ENCODE measurements at regions not wholly inside any gene's neighbourhood (a gene's known extent, or its start where the extent isn't known, plus 50 kb on each side); places are given as distances from the start of the nearest gene placed in this dataset.

DNA sequence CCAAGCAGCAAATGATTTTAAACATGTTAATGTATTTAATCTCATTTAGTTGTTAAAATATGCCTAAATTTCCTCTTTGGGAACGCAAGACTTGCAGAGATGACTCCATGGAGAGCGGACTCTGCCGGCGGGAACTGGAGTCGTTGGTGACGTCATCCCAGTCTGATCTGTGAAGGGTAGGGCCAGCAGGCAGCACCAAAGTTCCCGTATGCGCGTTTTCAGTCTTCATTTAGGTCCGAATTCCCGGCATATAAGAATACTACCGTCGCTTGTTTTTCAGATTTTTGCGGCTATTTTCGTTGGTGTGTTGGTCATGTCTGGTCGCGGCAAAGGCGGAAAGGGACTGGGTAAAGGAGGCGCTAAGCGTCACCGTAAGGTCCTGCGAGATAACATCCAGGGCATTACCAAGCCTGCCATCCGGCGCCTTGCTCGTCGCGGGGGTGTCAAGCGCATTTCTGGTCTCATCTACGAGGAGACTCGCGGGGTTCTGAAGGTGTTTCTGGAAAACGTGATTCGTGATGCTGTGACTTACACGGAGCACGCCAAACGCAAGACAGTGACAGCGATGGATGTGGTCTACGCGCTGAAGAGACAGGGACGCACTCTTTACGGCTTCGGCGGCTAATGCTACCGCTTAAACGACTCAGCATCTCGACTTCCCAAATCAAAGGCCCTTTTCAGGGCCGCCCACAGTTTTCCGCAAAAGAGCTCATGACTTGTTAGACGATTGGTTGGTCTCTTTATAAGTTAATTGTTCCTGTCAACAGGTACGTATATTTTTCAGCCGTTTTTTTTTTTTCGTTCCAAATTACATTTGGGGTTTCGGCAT, 117.3 kb downstream of the HFE start:
- peak overlapping the region; percentile 96 for H3K4me3 ChIP-seq (ENCODE audit: low read depth, low read length)
- TF ChIP-seq, protein P1, sequence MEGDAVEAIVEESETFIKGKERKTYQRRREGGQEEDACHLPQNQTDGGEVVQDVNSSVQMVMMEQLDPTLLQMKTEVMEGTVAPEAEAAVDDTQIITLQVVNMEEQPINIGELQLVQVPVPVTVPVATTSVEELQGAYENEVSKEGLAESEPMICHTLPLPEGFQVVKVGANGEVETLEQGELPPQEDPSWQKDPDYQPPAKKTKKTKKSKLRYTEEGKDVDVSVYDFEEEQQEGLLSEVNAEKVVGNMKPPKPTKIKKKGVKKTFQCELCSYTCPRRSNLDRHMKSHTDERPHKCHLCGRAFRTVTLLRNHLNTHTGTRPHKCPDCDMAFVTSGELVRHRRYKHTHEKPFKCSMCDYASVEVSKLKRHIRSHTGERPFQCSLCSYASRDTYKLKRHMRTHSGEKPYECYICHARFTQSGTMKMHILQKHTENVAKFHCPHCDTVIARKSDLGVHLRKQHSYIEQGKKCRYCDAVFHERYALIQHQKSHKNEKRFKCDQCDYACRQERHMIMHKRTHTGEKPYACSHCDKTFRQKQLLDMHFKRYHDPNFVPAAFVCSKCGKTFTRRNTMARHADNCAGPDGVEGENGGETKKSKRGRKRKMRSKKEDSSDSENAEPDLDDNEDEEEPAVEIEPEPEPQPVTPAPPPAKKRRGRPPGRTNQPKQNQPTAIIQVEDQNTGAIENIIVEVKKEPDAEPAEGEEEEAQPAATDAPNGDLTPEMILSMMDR (IDR thresholded peaks at IDR 0.05; ENCODE audit: low read depth, low read length) = no peak

DNA sequence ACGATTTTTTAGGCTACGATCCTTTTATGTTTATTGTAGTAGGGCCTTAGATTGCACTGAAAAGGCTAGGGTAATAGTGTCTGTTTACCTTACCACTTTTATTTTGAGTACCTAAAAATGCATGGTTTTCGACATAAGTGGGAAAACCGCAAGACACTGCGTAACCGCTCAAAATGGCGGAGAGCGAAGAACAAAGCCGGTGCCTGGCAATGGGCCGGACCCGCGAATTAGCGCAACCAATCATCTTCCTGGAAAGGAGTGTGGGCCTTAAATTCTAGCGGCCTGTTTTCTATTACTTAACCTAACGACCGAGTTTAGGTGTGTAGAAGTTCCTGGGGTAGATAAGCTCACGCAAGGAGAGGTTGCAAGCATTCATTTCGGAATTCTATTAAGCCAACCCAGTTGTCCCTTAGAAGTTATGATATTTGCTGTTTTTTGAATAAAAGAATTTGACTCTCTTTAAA, 118.0 kb downstream of the HFE start:
- TF ChIP-seq, protein P1 (IDR thresholded peaks at IDR 0.05; ENCODE audit: low read depth, low read length) = no peak
- peak overlapping the region; percentile 96 for H3K4me3 ChIP-seq (ENCODE audit: low read depth, low read length)

DNA sequence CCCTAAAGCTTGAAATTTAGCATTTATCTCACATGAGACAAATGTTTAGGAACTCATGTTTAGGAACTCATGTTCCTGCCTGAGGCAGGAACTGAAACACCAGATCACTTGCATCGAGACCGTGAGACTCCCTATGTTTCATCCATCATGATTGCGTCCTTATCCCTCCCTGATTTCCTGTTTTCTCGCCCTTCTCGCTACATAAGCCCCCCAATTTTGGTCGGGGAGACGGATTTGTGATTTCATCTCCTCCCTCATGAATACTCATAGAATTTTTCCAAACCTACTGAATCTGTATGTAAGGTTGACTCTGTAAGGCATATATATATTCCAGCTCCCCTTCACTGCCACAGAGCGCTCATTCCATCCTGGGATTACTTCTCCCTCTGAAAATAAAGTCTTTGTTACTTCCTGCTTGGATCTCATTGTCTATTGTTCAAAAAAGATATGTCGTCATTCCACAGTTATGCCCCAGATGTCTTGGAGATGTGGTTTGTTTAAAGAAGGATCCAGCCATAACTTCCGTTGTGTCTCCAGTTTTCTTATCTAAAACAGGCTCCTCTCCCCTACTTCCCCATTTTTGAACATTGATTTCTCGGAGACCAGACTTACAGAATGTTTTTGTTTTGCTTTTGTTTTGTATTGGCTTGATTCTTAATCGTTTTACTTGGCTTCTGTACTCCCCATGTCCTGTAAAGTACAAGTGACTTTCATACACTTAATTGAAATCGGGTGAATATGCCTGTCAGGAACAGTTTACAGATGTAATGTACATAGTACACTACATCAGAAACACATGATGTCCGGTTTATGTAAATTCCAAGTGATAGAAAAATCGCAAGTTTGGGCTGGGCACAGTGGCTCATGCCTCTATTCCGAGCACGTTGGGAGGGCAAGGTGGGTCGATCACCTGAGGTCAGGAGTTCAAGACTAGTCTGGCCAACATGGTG, 118.7 kb downstream of the HFE start:
- TF ChIP-seq, protein P1 (IDR thresholded peaks at IDR 0.05; ENCODE audit: low read depth, low read length) = no peak
- peak overlapping the region; percentile 96 for H3K4me3 ChIP-seq (ENCODE audit: low read depth, low read length)

DNA sequence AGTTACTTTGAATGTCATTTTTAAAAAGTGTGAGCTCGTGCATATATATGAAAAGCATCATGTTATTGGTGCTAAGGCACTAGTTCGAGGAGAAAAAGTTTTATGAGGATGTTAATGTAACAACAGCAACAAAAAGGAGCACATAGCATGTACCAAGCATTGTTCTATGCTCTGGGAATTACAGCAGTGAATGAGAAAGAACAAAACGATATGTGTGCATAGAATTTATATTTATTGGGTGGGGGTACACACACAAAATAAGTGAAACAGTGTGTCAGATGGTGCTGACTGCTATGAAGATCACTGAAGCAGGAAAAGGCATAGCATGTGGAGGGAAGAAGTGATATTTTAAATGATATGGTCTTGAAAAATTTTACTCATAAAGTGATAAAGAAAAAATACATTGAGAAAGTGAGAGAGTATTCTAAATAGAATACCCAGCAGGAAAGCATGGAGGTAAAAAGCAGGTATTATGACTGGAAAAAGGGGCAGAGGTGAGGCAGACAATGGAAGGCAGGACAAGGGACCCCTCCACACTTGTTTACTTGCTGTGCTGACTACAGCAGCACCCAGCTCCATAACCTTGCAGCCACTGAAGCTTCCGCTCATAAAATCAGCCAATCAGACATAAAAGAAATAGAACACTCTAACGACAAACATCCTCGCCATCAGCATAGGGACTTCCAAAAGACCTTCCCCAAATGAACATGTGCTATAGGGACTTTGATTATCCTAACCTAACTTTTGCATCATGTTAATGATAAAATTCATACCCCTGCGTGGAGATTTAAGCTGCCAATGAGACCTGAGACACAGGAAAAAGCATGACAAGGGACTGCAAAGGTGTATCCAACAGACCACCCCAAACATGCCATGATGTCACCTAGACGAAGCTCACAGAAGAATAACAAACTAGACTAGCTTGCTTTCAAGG, 119.9 kb downstream of the HFE start:
- peak overlapping the region; percentile 96 for H3K4me3 ChIP-seq (ENCODE audit: low read depth, low read length)

DNA sequence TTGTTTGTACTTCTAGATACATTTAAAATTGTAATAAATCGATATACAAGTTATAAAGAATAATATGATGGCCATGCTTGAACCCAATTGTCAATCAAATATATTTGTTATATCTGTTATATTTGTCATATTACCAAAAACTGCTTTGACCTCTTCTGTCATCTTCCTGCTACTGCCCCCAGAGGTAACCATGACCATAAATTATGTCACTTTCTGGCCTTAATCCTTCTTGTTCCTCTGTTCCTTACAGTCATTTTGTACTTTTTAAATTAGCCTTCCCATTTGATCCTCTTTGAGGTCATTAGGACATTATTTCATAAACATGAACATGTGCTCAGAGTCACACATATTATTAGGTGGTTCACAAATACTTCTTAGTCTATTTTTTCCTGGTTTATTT, 124.7 kb downstream of the HFE start:
- TF ChIP-seq, protein P1 (IDR thresholded peaks at IDR 0.05; ENCODE audit: low read depth, low read length) = no peak
- H3K4me3 ChIP-seq (ENCODE audit: low read depth, low read length) = no peak overlapping the region

More for the DNA sequence above, 119.9 kb downstream of the HFE start:
- TF ChIP-seq, protein P1 (IDR thresholded peaks at IDR 0.05; ENCODE audit: low read depth, low read length) = no peak

DNA sequence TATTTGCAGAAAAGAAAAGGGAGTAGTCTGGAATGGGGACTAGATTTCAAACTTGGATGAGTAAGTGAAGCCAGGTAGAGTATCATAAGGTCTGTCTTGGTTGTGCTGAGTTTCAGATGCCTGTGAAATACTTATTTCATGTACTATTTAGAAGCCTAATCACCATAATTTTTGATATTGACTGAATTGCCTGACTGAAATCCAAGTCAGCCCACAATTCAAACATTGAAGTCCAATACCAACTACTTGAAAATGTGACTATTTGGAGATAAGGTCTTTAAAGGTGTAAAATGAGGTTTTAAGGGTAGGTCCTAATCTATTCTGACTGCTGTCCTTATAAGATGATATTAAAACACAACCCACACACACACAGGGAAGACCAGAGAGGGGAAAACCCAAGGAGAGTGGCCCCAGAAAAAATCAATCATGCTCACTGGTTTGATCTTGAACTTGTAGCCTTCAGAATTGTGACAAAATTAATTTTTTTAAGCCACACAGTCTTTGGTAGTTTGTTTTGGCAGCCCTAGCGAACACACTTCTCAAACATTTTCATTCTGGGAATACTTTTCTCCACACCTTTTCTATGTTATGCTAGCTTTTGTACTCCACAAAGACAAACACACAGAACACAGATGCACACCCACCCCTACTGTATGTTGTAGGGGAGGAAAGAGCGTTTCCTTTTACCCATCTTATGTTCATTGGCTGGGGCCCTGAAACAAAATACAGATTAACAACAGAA, 126.3 kb downstream of the HFE start:
- no peak overlapping the region for H3K4me3 ChIP-seq (ENCODE audit: low read depth, low read length)
- TF ChIP-seq, protein P1 (IDR thresholded peaks at IDR 0.05; ENCODE audit: low read depth, low read length) = no peak
